ENCODE measurements at regions not wholly inside any gene's neighbourhood (a gene's known extent, or its start where the extent isn't known, plus 50 kb on each side); places are given as distances from the start of the nearest gene placed in this dataset.

DNA sequence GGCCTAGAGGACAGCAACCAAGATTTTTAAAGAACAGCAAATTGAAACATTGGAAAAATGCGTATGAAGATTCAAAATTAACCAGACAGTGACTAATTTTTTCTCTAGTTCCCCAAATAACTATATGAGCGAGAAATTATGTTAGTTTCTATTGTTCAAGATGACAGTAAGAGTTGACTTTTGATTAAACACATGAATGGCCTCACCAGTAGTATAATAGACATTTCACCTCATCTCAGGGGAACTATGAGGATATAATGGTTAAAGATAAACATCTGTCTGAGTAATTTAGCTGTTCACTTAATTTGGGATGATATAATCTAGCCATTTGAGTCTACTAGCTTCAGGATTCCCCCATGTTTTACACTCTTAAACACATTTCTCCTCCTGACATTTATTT lies 380.9 kb upstream of the NWD2 start:
- Mint-ChIP-seq H3K27ac (no peak overlapping the region), H3K9me3 (peaks cover 7% of the 10 kb centered on the region), H3K4me3 (no peak overlapping the region), H3K4me1 (ENCODE audit: low read depth) (no peaks in the 10 kb centered on the region), H3K27me3 (no peaks in the 10 kb centered on the region), H3K36me3 (ENCODE audit: low read depth) (no peaks in the 10 kb centered on the region)
- CTCF ChIA-PET = no interaction called here
- DNase-seq = no peak
- TF ChIP-seq CTCF (IDR thresholded peaks at IDR 0.05) = no peak
- intact Hi-C loops (cut with micrococcal nuclease) = no loop called here
- POLR2A ChIA-PET = no interaction called here
- ATAC-seq = no peak

GRCh38 chr4:36870121-36870520 lies 374.4 kb upstream of the NWD2 start:
- Mint-ChIP-seq H3K36me3 (ENCODE audit: low read depth) (no peaks in the 10 kb centered on the region), H3K9me3 (no peaks in the 10 kb centered on the region), H3K4me3 (no peak overlapping the region), H3K4me1 (ENCODE audit: low read depth) (no peaks in the 10 kb centered on the region), H3K27ac (no peak overlapping the region), H3K27me3 (no peaks in the 10 kb centered on the region)
- ChIA-PET POLR2A (no interaction called here), CTCF (no interaction called here)
- DNase-seq = no peak
- intact Hi-C loops (cut with micrococcal nuclease) = no loop called here
- ATAC-seq = no peak
- no peak for TF ChIP-seq CTCF (IDR thresholded peaks at IDR 0.05)

GRCh38 chr4:36872679-36873078 lies 371.9 kb upstream of the NWD2 start:
- H3K27ac Mint-ChIP-seq = no peak overlapping the region
- no peak for ATAC-seq
- ChIA-PET POLR2A (no interaction called here), CTCF (no interaction called here)
- H3K4me3 Mint-ChIP-seq = no peak overlapping the region
- H3K9me3 Mint-ChIP-seq = no peaks in the 10 kb centered on the region
- intact Hi-C loops (cut with micrococcal nuclease) = no loop called here
- no peaks in the 10 kb centered on the region for H3K36me3 Mint-ChIP-seq (ENCODE audit: low read depth)
- no peak for TF ChIP-seq CTCF (IDR thresholded peaks at IDR 0.05)
- H3K4me1 Mint-ChIP-seq (ENCODE audit: low read depth) = no peaks in the 10 kb centered on the region
- no peak for DNase-seq
- H3K27me3 Mint-ChIP-seq = no peaks in the 10 kb centered on the region

- DNase-seq = no peak
- ChIA-PET POLR2A (no interaction called here), CTCF (no interaction called here)
- no peak for ATAC-seq
- Mint-ChIP-seq H3K27me3 (no peaks in the 10 kb centered on the region), H3K4me1 (ENCODE audit: low read depth) (no peaks in the 10 kb centered on the region), H3K9me3 (peaks cover 2% of the 10 kb centered on the region), H3K27ac (no peak overlapping the region), H3K4me3 (no peak overlapping the region), H3K36me3 (ENCODE audit: low read depth) (no peaks in the 10 kb centered on the region)
- no peak for TF ChIP-seq CTCF (IDR thresholded peaks at IDR 0.05)
- intact Hi-C loops (cut with micrococcal nuclease) = no loop called here
These were observed 360.4 kb upstream of the NWD2 start for GRCh38 chr4:36884151-36884550.

GRCh38 chr4:36891971-36892370 lies 352.6 kb upstream of the NWD2 start:
- POLR2A ChIA-PET = no interaction called here

More at GRCh38 chr4:36891971-36892370, 352.6 kb upstream of the NWD2 start:
- ATAC-seq (no peak), DNase-seq (no peak)
- H3K27me3 Mint-ChIP-seq = no peaks in the 10 kb centered on the region
- no peak overlapping the region for H3K27ac Mint-ChIP-seq
- no peaks in the 10 kb centered on the region for H3K4me1 Mint-ChIP-seq (ENCODE audit: low read depth)
- H3K9me3 Mint-ChIP-seq = peaks cover 2% of the 10 kb centered on the region
- no peak overlapping the region for H3K4me3 Mint-ChIP-seq
- H3K36me3 Mint-ChIP-seq (ENCODE audit: low read depth) = no peaks in the 10 kb centered on the region
- no peak for TF ChIP-seq CTCF (IDR thresholded peaks at IDR 0.05)
- CTCF ChIA-PET = no interaction called here
- intact Hi-C loops (cut with micrococcal nuclease) = no loop called here
